ENCODE measurements at regions not wholly inside any gene's neighbourhood (a gene's known extent, or its start where the extent isn't known, plus 50 kb on each side); places are given as distances from the start of the nearest gene placed in this dataset.

DNA sequence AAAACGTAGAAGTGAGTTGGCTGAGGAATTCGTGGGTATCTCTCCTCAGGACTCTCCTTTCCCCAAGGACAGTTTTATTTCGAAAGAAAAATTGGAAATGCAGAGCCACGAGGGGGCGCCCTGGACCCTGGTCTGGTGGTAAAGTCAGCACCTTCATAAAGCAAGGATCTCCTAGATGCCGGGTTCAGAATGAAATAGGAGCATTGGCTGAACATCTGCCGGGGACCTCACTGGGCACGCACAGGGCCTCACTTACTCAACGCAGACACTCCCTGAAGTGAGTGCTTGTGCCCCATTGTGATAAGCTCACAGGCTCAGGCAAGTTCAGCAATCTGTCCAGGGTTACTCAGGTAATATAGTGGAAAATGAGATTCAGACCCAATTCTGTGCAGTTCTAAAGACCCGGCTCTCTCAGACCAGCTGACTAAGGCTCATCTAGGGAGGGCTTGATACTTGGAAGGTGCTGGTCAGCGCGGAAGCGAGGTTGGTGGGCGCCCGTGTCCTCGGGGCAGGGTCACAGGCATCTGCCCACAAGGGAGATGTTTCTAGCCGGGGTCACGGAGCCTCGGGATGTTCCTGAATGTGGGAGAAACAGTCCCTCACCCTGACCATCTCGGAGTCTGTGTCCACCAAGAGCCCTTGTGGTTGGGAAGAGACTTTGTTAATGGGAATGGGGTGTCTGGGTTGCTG lies 55.7 kb upstream of the ETV3 start:
- no peak for DNase-seq (ENCODE audit: low spot score)

DNA sequence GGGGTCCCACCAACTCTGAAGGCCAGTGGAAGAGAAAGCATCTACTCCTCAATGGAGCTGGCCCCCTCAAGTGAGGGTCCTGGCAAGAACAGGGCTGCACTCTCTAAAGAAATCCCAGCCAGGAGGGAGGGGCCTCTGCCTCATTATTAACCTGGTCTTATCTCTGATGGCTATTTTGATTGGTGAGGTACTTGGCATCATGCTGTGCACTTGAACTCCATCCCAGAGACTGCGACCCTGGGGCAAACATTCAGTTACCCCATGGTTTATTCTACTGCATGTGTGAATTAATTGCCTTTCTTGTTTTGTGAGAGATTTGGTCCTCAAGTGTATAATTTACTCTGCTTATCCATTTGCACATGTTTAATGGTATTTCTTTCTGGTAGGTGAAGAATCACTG lies 55.0 kb upstream of the ETV3 start:
- DNase-seq (ENCODE audit: low spot score) = no peak

DNA sequence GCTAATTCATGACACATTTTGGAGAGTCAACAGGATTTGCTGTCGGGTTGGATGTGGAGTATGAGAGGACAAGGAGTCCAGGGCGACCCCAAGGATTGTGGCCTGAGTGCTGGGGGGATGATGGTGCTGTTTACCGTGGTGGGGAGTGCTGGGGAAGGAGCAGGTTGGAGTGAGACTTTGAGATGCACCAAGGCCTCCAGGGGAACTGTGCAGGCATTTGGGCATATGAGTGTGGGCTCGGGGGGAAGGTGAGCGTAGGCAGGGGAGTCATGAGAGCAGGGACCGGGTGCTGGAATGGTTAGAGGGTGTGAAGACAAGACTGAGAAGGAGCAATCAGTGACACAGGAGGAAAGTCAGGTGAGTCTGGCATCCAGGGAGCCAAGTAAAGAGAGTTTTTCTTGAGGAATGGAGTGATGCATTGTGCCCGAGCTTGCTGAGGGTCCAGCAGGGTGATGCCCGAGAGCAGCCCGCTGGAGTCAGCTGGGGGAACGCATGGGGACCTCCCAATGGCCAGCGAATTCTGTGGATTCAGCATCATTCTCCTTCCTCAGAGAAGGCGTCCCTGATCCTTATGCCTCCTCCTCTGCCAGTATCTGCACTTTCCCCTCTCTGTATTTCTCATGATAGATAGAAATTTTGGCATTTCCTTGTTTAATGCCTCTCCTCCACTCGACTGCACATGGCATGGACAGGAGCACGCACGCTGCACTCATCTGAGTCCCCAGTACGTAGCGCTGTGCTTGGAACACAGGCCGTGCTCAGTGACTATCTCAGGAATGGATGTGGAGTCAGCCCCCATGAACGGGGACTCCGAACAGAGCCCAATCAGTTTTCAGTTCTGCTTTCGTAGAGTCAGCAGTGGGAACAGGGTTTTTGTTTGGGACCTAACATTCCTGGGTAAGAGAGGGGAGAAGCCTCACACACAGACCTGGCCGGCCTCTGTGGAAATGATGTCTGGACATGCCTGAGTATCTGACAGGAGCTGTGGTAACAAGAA lies 52.1 kb upstream of the ETV3 start:
- no peak for DNase-seq (ENCODE audit: low spot score)

- DNase-seq (ENCODE audit: low spot score) = no peak
Measured at GRCh38 chr1:157189096-157189495, 50.9 kb upstream of the ETV3 start.

Measured in mesenteric fat pad (tissue), 1 donor.